ENCODE measurements at regions not wholly inside any gene's neighbourhood (a gene's known extent, or its start where the extent isn't known, plus 50 kb on each side); places are given as distances from the start of the nearest gene placed in this dataset.

DNA sequence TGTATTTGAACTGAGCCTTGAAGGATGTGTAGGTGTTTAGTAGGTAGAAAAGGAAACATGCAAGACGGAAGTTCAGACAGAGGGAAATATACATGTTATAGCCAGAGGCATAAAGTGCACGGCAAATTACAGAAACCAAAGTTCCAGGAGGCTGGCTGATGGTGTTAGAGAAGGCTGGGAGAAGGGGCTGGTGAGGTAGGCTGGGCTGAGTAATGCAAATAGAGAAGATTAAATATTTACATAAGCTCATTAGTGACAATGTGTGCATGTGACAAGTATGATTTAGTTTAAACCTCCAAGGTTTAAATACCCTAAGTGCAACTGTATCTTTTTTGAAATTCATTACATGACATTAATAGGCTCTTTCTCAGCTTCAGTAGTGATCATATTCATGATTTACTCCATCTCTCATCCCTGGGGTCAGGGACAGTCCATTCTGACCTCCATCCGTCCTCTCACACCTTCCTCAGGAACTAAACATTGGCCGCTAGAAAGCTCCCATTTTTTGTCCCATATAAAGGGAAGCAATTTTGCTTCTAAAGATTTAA lies 399.8 kb upstream of the SALL1 start:
- Mint-ChIP-seq H3K27ac (ENCODE audit: unreplicated experiment) (no peak overlapping the region), H3K4me3 (ENCODE audit: unreplicated experiment) (no peak overlapping the region), H3K36me3 (ENCODE audit: unreplicated experiment) (peaks cover 4% of the 10 kb centered on the region), H3K27me3 (ENCODE audit: unreplicated experiment) (no peaks in the 10 kb centered on the region), H3K4me1 (ENCODE audit: low read depth, unreplicated experiment) (no peaks in the 10 kb centered on the region), H3K9me3 (ENCODE audit: unreplicated experiment) (peaks cover 2% of the 10 kb centered on the region)
- DNase-seq = no peak
- TF ChIP-seq, protein P1, sequence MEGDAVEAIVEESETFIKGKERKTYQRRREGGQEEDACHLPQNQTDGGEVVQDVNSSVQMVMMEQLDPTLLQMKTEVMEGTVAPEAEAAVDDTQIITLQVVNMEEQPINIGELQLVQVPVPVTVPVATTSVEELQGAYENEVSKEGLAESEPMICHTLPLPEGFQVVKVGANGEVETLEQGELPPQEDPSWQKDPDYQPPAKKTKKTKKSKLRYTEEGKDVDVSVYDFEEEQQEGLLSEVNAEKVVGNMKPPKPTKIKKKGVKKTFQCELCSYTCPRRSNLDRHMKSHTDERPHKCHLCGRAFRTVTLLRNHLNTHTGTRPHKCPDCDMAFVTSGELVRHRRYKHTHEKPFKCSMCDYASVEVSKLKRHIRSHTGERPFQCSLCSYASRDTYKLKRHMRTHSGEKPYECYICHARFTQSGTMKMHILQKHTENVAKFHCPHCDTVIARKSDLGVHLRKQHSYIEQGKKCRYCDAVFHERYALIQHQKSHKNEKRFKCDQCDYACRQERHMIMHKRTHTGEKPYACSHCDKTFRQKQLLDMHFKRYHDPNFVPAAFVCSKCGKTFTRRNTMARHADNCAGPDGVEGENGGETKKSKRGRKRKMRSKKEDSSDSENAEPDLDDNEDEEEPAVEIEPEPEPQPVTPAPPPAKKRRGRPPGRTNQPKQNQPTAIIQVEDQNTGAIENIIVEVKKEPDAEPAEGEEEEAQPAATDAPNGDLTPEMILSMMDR (IDR thresholded peaks at IDR 0.05; ENCODE audit: partially characterized antibody, unreplicated experiment) = no peak

DNA sequence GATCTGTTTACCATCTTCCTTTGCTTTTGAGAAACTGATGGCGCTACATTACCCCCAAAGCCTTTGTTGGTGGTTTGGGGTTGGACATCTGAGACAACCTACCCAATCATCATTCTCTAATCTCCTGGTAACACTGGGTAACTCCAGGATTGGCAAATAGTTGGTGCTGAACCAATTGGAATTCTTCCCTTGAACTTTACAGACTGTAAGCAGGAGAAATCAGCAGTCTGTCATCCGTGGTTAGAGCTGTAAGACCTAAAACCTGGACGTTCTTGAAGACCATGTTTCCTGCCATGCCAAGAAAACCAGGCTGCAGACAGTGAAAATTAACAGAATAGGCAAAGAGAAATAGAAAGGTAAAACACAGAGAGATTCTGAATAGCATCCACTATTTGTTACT lies 398.8 kb upstream of the SALL1 start:
- TF ChIP-seq, protein P1 (IDR thresholded peaks at IDR 0.05; ENCODE audit: partially characterized antibody, unreplicated experiment) = no peak
- H3K36me3 Mint-ChIP-seq (ENCODE audit: unreplicated experiment) = peaks cover 4% of the 10 kb centered on the region
- no peaks in the 10 kb centered on the region for H3K27me3 Mint-ChIP-seq (ENCODE audit: unreplicated experiment)
- peaks cover 2% of the 10 kb centered on the region for H3K4me1 Mint-ChIP-seq (ENCODE audit: low read depth, unreplicated experiment)
- no peak for DNase-seq
- no peaks in the 10 kb centered on the region for H3K9me3 Mint-ChIP-seq (ENCODE audit: unreplicated experiment)
- no peak overlapping the region for H3K27ac Mint-ChIP-seq (ENCODE audit: unreplicated experiment)
- H3K4me3 Mint-ChIP-seq (ENCODE audit: unreplicated experiment) = no peak overlapping the region

DNA sequence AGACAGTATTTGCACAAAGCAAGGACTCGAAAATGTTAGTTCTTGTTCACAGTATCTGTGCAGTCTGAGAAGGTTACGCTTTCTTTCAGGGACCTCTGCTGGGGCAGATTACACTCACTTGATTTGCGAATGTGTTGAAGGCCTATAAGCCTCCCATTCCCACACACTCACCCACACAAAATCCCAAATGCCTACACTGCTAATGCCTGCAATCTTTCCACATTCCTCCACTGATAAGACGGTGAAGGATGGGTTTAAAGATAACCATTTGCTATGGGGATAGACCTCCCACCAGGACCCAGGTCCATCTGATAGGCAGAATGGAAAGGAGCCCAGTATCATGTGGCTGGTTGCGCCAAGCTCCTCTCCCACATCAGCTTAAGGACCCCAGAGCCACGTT lies 394.9 kb upstream of the SALL1 start:
- peaks cover 4% of the 10 kb centered on the region for H3K36me3 Mint-ChIP-seq (ENCODE audit: unreplicated experiment)
- H3K4me3 Mint-ChIP-seq (ENCODE audit: unreplicated experiment) = no peak overlapping the region
- TF ChIP-seq, protein P1 (IDR thresholded peaks at IDR 0.05; ENCODE audit: partially characterized antibody, unreplicated experiment) = no peak
- no peak overlapping the region for H3K27ac Mint-ChIP-seq (ENCODE audit: unreplicated experiment)
- peaks cover 2% of the 10 kb centered on the region for H3K27me3 Mint-ChIP-seq (ENCODE audit: unreplicated experiment)
- peaks cover 21% of the 10 kb centered on the region for H3K4me1 Mint-ChIP-seq (ENCODE audit: low read depth, unreplicated experiment)
- peaks cover 4% of the 10 kb centered on the region for H3K9me3 Mint-ChIP-seq (ENCODE audit: unreplicated experiment)
- DNase-seq = no peak

DNA sequence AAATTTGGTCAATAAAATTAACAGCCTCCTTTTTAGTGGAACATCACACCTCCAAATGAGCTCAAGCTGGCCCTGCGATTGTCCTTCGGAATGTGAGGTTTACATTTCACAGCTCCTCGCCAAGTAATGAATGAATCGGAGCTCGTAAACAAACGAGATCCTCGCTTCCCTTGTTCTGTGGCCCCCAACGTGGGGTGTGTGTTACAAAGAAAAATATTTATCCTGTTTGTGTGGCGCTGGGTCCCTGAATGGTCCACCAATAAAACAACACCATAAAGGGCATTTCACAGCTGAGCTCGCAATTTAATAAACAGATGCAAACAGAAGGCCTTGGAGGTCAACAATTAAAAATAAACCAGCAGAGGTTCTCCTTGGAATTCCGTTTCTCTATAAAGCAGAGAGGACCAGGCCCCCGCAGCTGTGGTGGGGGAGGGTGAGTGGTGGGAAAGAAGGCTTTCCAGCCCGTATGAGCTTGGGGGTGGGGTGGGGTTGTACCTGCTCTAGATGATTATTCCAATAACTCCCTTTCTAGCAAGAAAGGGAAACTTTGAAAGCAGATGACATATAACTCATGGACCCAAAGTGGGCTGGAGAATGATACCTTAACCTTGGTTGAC lies 393.9 kb upstream of the SALL1 start:
- Mint-ChIP-seq H3K36me3 (ENCODE audit: unreplicated experiment) (peaks cover 4% of the 10 kb centered on the region), H3K27ac (ENCODE audit: unreplicated experiment) (no peak overlapping the region), H3K27me3 (ENCODE audit: unreplicated experiment) (peaks cover 2% of the 10 kb centered on the region), H3K9me3 (ENCODE audit: unreplicated experiment) (peaks cover 4% of the 10 kb centered on the region), H3K4me3 (ENCODE audit: unreplicated experiment) (no peak overlapping the region), H3K4me1 (ENCODE audit: low read depth, unreplicated experiment) (peaks cover 24% of the 10 kb centered on the region)
- TF ChIP-seq, protein P1 (IDR thresholded peaks at IDR 0.05; ENCODE audit: partially characterized antibody, unreplicated experiment) = no peak
- no peak for DNase-seq

DNA sequence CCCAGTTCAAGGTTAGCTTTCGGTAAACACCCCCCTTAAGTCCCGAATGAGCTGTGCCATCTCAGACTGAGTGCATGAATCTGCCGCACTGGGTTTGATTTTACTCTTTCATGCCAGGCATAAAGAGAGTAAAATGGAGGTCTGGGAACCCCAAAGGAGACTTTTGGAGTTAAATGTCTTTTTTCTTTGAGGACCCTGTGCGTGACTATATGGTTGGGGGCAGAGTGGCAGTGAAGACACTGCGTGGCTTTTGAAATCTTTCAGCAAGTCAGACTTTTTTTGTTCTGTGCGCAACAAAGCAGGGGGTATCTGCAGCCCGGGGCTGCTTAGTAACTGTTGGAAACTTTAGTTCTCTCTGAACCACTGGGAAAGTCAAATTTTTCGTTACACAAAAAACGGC lies 392.9 kb upstream of the SALL1 start:
- peaks cover 4% of the 10 kb centered on the region for H3K9me3 Mint-ChIP-seq (ENCODE audit: unreplicated experiment)
- H3K27ac Mint-ChIP-seq (ENCODE audit: unreplicated experiment) = no peak overlapping the region
- H3K27me3 Mint-ChIP-seq (ENCODE audit: unreplicated experiment) = peaks cover 3% of the 10 kb centered on the region
- H3K4me1 Mint-ChIP-seq (ENCODE audit: low read depth, unreplicated experiment) = peaks cover 26% of the 10 kb centered on the region
- TF ChIP-seq, protein P1 (IDR thresholded peaks at IDR 0.05; ENCODE audit: partially characterized antibody, unreplicated experiment) = no peak
- no peaks in the 10 kb centered on the region for H3K36me3 Mint-ChIP-seq (ENCODE audit: unreplicated experiment)
- H3K4me3 Mint-ChIP-seq (ENCODE audit: unreplicated experiment) = no peak overlapping the region
- no peak for DNase-seq

All from glutamatergic neuron (in vitro differentiated cells).